Peyer's patch (tissue), 4 donors: ENCODE measurements at regions not wholly inside any gene's neighbourhood (a gene's known extent, or its start where the extent isn't known, plus 50 kb on each side); places are given as distances from the start of the nearest gene placed in this dataset.

Experiments
- POLR2A ChIP-seq, 2 donors: fragments of 450-650 bp; IDR thresholded peaks; one replicate each; pipeline ENCODE4 v1.5.1; 2017; ENCODE audit warnings: antibody characterized with exemption in 2 of 2, mild to moderate bottlenecking in 2 of 2, moderate library complexity in 2 of 2
- TF ChIP-seq, protein P1 (sequence below), 6 experiments: fragments of 450-650 bp in 4 of 6; fragments of 200-600 bp in 2 of 6; sonication (generic) in 1 of 6; IDR thresholded peaks; one replicate each; pipeline ENCODE4 v1.5.1; 2017 to 2019; ENCODE audit warnings: antibody characterized with exemption in 6 of 6, mild to moderate bottlenecking in 3 of 6, moderate library complexity in 1 of 6

- TF ChIP-seq, protein P1, sequence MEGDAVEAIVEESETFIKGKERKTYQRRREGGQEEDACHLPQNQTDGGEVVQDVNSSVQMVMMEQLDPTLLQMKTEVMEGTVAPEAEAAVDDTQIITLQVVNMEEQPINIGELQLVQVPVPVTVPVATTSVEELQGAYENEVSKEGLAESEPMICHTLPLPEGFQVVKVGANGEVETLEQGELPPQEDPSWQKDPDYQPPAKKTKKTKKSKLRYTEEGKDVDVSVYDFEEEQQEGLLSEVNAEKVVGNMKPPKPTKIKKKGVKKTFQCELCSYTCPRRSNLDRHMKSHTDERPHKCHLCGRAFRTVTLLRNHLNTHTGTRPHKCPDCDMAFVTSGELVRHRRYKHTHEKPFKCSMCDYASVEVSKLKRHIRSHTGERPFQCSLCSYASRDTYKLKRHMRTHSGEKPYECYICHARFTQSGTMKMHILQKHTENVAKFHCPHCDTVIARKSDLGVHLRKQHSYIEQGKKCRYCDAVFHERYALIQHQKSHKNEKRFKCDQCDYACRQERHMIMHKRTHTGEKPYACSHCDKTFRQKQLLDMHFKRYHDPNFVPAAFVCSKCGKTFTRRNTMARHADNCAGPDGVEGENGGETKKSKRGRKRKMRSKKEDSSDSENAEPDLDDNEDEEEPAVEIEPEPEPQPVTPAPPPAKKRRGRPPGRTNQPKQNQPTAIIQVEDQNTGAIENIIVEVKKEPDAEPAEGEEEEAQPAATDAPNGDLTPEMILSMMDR (IDR thresholded peaks at IDR 0.05): no peak
- no peak for TF ChIP-seq POLR2A (IDR thresholded peaks at IDR 0.05)
Measured at GRCh38 chr1:4207183-4207582, 307.1 kb upstream of the C1orf174 start.
